BE2C (cell line): ENCODE measurements at regions not wholly inside any gene's neighbourhood (a gene's known extent, or its start where the extent isn't known, plus 50 kb on each side); places are given as distances from the start of the nearest gene placed in this dataset.

ENCODE experiments used
- DNase-seq: peaks from one replicate; pipeline ENCODE4 v3.0.0-alpha.2; 2020
- H3K27me3 ChIP-seq: fragments of 250-450 bp; sonication (Bioruptor Pico); 2 replicates; pipeline ENCODE4 v1.5.1; 2020; ENCODE audit warnings: mild to moderate bottlenecking
- H3K36me3 ChIP-seq: fragments of 250-450 bp; sonication (Bioruptor Pico); 2 replicates; pipeline ENCODE4 v1.5.1; 2020; ENCODE audit warnings: mild to moderate bottlenecking
- H3K4me1 ChIP-seq: fragments of 250-450 bp; sonication (Bioruptor Pico); 2 replicates; pipeline ENCODE4 v1.5.1; 2020
- H3K4me3 ChIP-seq: 2 replicates; pipeline ENCODE4 v1.5.1; 2011; ENCODE audit warnings: low read depth, low read length
- H3K9me3 ChIP-seq: fragments of 250-450 bp; sonication (Bioruptor Pico); 2 replicates; pipeline ENCODE4 v1.5.1; 2020
- TF ChIP-seq, protein P1 (sequence below): IDR thresholded peaks from 2 replicates; pipeline ENCODE4 v1.5.1; 2012; ENCODE audit warnings: mild to moderate bottlenecking, low read depth, low read length

DNA sequence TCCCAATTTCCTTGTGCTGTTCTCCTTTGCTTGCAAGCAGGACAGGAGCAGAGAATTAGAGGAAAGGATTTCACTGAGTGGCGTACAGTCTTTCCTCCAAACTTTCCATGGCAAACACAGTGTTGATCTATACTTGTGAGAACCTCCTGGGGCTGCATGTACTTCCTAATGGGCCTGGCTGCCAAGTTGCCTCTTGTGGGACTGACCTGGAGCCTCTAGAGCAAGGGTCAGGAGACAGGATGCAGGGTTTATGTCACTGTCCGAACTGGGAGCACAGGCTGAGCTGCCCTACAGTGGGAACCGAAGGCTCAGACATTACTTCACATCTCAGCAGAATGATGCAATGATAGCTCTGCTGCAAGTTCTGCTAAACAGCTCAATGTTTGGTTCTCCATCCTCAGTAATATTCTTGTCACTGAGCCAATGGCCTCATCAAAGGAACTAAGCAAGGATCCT, 102.3 kb downstream of the ENC1 start:
- no peaks in the 10 kb centered on the region for H3K9me3 ChIP-seq
- TF ChIP-seq, protein P1, sequence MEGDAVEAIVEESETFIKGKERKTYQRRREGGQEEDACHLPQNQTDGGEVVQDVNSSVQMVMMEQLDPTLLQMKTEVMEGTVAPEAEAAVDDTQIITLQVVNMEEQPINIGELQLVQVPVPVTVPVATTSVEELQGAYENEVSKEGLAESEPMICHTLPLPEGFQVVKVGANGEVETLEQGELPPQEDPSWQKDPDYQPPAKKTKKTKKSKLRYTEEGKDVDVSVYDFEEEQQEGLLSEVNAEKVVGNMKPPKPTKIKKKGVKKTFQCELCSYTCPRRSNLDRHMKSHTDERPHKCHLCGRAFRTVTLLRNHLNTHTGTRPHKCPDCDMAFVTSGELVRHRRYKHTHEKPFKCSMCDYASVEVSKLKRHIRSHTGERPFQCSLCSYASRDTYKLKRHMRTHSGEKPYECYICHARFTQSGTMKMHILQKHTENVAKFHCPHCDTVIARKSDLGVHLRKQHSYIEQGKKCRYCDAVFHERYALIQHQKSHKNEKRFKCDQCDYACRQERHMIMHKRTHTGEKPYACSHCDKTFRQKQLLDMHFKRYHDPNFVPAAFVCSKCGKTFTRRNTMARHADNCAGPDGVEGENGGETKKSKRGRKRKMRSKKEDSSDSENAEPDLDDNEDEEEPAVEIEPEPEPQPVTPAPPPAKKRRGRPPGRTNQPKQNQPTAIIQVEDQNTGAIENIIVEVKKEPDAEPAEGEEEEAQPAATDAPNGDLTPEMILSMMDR, result no peak
- H3K27me3 ChIP-seq, result no peaks in the 10 kb centered on the region
- H3K4me3 ChIP-seq, result no peak overlapping the region
- peaks cover 10% of the 10 kb centered on the region for H3K4me1 ChIP-seq
- no peaks in the 10 kb centered on the region; the same call in 1 of the 2 replicates for H3K36me3 ChIP-seq
- DNase-seq, result no peak

DNA sequence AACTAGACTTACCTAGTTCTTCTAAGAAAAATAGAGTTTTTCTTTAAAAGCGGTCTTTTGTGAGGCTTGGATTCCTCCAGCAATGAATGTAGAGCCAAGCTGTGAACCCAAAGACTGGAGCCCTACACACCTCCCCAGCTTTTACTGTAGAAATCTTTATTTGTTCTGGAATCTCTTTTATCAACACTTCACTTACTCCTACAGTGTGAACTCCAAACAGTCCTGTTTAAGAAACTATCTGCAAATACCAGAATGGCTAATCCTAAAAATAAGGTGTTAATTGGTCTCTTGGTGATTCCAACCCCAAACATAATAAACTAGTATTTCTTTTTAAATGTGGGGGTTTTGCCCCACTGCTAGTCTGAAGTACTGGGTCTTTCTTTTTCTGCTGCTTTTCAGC, 103.9 kb downstream of the ENC1 start:
- peaks cover 6% of the 10 kb centered on the region for H3K4me1 ChIP-seq
- DNase-seq, result no peak
- no peaks in the 10 kb centered on the region for H3K9me3 ChIP-seq
- H3K27me3 ChIP-seq, result no peaks in the 10 kb centered on the region
- TF ChIP-seq, protein P1, result no peak
- no peaks in the 10 kb centered on the region; the same call in 1 of the 2 replicates for H3K36me3 ChIP-seq
- no peak overlapping the region for H3K4me3 ChIP-seq

DNA sequence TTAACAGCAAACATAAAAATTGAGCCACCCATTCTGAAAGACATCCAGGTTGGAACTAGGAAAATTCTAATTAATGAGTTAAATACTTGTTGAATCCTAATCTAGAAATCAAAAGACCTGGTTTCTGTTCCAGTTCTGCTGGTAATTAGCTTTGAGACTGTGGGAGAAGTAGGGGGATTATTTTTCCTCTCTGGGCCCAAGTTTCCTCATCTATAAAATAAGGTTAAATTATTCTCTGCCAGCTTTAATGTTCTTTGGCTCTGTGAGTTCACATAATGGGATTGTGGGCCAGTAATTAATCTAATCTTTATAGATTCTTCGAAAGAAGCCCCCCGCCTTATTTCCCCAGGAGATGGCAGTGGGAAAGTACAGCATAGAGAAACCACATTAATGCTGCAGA, 104.6 kb downstream of the ENC1 start:
- H3K27me3 ChIP-seq, result no peaks in the 10 kb centered on the region
- no peak for DNase-seq
- TF ChIP-seq, protein P1, result no peak
- H3K4me3 ChIP-seq, result no peak overlapping the region
- no peaks in the 10 kb centered on the region for H3K9me3 ChIP-seq
- H3K36me3 ChIP-seq, result no peaks in the 10 kb centered on the region
- H3K4me1 ChIP-seq, result no peaks in the 10 kb centered on the region

DNA sequence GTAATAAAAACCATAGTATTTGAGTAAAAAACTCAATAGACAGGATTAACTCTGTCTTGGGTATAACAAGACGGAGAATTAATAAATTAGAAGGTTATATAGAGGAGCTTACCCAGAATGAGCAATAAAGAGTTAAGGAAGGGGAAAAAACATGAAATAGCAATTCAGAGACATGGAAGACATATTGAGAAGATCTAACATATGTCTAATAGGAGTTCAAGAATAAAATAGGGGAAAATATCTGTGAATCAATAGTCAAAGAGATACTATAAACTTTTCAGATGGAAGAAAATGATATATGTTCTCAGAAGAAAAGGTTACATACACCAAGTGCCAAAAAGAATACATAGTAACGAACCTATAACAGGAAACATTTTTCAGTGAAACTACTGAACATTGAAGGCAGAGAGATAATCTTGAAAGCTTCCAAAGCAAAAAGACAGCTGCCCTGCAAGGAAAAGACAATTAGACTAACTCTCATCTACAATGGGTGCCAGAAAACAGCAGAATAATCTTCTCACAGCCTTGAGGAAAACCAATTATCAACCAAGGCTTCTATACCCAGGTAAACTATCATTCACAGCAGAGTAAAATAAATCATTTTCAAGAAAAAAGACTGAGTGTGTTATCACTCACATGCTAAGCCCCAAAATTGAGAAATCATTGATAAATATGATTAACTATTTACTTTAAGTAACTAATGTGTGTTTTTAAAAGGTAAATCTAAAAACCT, 106.0 kb downstream of the ENC1 start:
- Histone ChIP-seq H3K4me3 (no peak overlapping the region), H3K36me3 (no peaks in the 10 kb centered on the region), H3K9me3 (no peaks in the 10 kb centered on the region), H3K27me3 (no peaks in the 10 kb centered on the region), H3K4me1 (no peaks in the 10 kb centered on the region)
- TF ChIP-seq, protein P1, result no peak
- no peak for DNase-seq

DNA sequence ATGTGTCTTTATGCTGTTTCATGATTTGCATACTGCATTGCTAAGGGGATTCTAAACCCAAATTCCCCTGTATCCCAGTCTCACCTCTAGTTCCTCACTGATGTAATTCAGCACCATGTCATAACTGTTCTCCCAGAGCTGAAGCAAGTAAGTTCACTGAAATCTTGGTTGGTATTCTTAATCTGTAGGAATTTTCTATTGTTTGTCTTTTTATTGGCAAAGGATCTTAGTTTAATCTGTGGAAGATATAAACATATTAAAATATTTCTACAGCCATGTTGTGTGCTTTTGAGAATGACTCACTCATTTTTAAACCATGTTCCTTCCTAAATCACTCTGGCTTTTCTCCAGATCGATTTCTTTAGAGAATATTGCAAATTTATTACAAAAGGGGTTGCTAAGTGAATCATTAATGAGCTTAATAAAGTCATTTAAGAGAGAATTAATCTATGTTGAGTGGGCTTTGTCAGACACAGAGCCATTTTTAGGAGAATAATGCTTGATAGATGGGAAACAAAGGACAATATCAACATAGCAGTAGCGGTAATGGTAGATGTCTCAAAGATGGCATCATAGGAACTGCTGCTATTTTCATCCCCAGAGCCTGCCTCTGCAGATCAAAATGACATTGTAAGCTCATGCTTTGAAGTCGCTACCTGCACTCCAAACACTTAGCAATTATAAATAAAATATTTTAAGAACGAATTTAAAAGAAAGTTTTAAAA, 110.0 kb downstream of the ENC1 start:
- Histone ChIP-seq H3K27me3 (no peaks in the 10 kb centered on the region), H3K36me3 (no peaks in the 10 kb centered on the region), H3K4me1 (no peaks in the 10 kb centered on the region), H3K4me3 (no peak overlapping the region), H3K9me3 (no peaks in the 10 kb centered on the region)
- DNase-seq, result no peak
- TF ChIP-seq, protein P1, result no peak

DNA sequence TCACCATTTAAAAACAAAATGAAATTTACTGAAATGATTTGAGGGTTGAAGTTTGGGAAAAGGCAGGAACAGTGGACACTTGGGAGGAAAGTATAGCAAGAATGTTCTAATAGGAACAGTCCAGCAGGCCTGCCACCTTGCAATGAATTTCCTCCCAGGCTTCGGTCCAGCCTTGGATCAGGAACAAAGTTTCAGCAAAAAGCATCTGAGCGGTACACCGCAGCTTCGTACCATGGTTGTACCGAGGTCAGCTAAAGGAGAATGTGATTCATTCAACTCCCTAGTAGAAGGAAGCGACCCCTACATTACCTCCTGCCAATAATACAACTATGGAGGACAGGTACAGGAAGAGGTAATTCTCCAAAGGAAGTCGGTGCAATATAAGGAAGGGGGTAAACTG, 111.4 kb downstream of the ENC1 start:
- Histone ChIP-seq H3K36me3 (no peaks in the 10 kb centered on the region), H3K9me3 (no peaks in the 10 kb centered on the region), H3K4me1 (no peaks in the 10 kb centered on the region), H3K27me3 (no peaks in the 10 kb centered on the region), H3K4me3 (no peak overlapping the region)
- DNase-seq, result no peak
- TF ChIP-seq, protein P1, result no peak
